KOPT-K1 (cell line): ENCODE measurements at regions not wholly inside any gene's neighbourhood (a gene's known extent, or its start where the extent isn't known, plus 50 kb on each side); places are given as distances from the start of the nearest gene placed in this dataset.

Experiments
- H3K27ac ChIP-seq: fragments of 200-600 bp; sonication (generic); 2 replicates; pipeline ENCODE4 v1.5.1; 2016; ENCODE audit warnings: antibody characterized with exemption, mild to moderate bottlenecking, low read depth, low read length; ENCODE audit not compliant: poor library complexity, severe bottlenecking
- H3K36me3 ChIP-seq: fragments of 200-600 bp; sonication (generic); 2 replicates; pipeline ENCODE4 v1.5.1; 2017; ENCODE audit warnings: antibody characterized with exemption, mild to moderate bottlenecking, low read length, moderate library complexity; ENCODE audit not compliant: insufficient read depth
- H3K9me3 ChIP-seq: fragments of 200-600 bp; sonication (generic); 2 replicates; pipeline ENCODE4 v1.5.1; 2017; ENCODE audit warnings: antibody characterized with exemption, low read length, mild to moderate bottlenecking; ENCODE audit not compliant: insufficient read depth, poor library complexity, severe bottlenecking

- no peak overlapping the region for H3K27ac ChIP-seq
- H3K9me3 ChIP-seq = no peaks in the 10 kb centered on the region
- H3K36me3 ChIP-seq = no peaks in the 10 kb centered on the region
Observed at GRCh38 chr17:71919186-71919585, 201.6 kb upstream of the SOX9 start.

- Histone ChIP-seq H3K9me3 (no peaks in the 10 kb centered on the region), H3K36me3 (no peaks in the 10 kb centered on the region), H3K27ac (no peak overlapping the region)
Observed at GRCh38 chr17:71919896-71920295, 200.9 kb upstream of the SOX9 start.

GRCh38 chr17:71921796-71922195 is 199.0 kb upstream of the SOX9 start:
- Histone ChIP-seq H3K27ac (no peak overlapping the region), H3K36me3 (no peaks in the 10 kb centered on the region), H3K9me3 (no peaks in the 10 kb centered on the region)

GRCh38 chr17:71922439-71922838 is 198.4 kb upstream of the SOX9 start:
- no peaks in the 10 kb centered on the region for H3K9me3 ChIP-seq
- H3K27ac ChIP-seq = no peak overlapping the region
- no peaks in the 10 kb centered on the region for H3K36me3 ChIP-seq

- Histone ChIP-seq H3K27ac (no peak overlapping the region), H3K36me3 (no peaks in the 10 kb centered on the region), H3K9me3 (no peaks in the 10 kb centered on the region)
Observed at GRCh38 chr17:71926746-71927398, 193.9 kb upstream of the SOX9 start.

GRCh38 chr17:71933306-71933705 is 187.5 kb upstream of the SOX9 start:
- H3K9me3 ChIP-seq = no peaks in the 10 kb centered on the region
- H3K27ac ChIP-seq = no peak overlapping the region
- H3K36me3 ChIP-seq = no peaks in the 10 kb centered on the region

- Histone ChIP-seq H3K9me3 (no peaks in the 10 kb centered on the region), H3K27ac (no peak overlapping the region)
Observed at GRCh38 chr17:71934520-71934919, 186.3 kb upstream of the SOX9 start.

GRCh38 chr17:71935341-71935740 is 185.5 kb upstream of the SOX9 start:
- Histone ChIP-seq H3K9me3 (no peaks in the 10 kb centered on the region), H3K36me3 (no peaks in the 10 kb centered on the region), H3K27ac (no peak overlapping the region)

More at GRCh38 chr17:71934520-71934919, 186.3 kb upstream of the SOX9 start:
- H3K36me3 ChIP-seq = no peaks in the 10 kb centered on the region

- H3K27ac ChIP-seq = no peak overlapping the region
Observed at GRCh38 chr17:71936977-71937376, 183.8 kb upstream of the SOX9 start.

GRCh38 chr17:71937914-71938313 is 182.9 kb upstream of the SOX9 start:
- no peaks in the 10 kb centered on the region for H3K9me3 ChIP-seq

More at GRCh38 chr17:71936977-71937376, 183.8 kb upstream of the SOX9 start:
- no peaks in the 10 kb centered on the region for H3K9me3 ChIP-seq
- H3K36me3 ChIP-seq = no peaks in the 10 kb centered on the region

GRCh38 chr17:71938340-71939010 is 182.3 kb upstream of the SOX9 start:
- H3K27ac ChIP-seq = no peak overlapping the region
- H3K9me3 ChIP-seq = no peaks in the 10 kb centered on the region
- no peaks in the 10 kb centered on the region for H3K36me3 ChIP-seq

More at GRCh38 chr17:71937914-71938313, 182.9 kb upstream of the SOX9 start:
- H3K27ac ChIP-seq = no peak overlapping the region
- H3K36me3 ChIP-seq = no peaks in the 10 kb centered on the region

GRCh38 chr17:71941920-71942319 is 178.9 kb upstream of the SOX9 start:
- H3K36me3 ChIP-seq = no peaks in the 10 kb centered on the region
- no peak overlapping the region for H3K27ac ChIP-seq
- H3K9me3 ChIP-seq = no peaks in the 10 kb centered on the region

- Histone ChIP-seq H3K9me3 (no peaks in the 10 kb centered on the region), H3K36me3 (no peaks in the 10 kb centered on the region), H3K27ac (no peak overlapping the region)
Observed at GRCh38 chr17:71942626-71943025, 178.2 kb upstream of the SOX9 start.

GRCh38 chr17:71948703-71949422 is 172.0 kb upstream of the SOX9 start:
- no peak overlapping the region for H3K27ac ChIP-seq
- H3K36me3 ChIP-seq = no peaks in the 10 kb centered on the region
- no peaks in the 10 kb centered on the region for H3K9me3 ChIP-seq

GRCh38 chr17:71959154-71959553 is 161.7 kb upstream of the SOX9 start:
- no peaks in the 10 kb centered on the region for H3K9me3 ChIP-seq
- no peaks in the 10 kb centered on the region for H3K36me3 ChIP-seq
- no peak overlapping the region for H3K27ac ChIP-seq
